ENCODE measurements at regions not wholly inside any gene's neighbourhood (a gene's known extent, or its start where the extent isn't known, plus 50 kb on each side); places are given as distances from the start of the nearest gene placed in this dataset.

DNA sequence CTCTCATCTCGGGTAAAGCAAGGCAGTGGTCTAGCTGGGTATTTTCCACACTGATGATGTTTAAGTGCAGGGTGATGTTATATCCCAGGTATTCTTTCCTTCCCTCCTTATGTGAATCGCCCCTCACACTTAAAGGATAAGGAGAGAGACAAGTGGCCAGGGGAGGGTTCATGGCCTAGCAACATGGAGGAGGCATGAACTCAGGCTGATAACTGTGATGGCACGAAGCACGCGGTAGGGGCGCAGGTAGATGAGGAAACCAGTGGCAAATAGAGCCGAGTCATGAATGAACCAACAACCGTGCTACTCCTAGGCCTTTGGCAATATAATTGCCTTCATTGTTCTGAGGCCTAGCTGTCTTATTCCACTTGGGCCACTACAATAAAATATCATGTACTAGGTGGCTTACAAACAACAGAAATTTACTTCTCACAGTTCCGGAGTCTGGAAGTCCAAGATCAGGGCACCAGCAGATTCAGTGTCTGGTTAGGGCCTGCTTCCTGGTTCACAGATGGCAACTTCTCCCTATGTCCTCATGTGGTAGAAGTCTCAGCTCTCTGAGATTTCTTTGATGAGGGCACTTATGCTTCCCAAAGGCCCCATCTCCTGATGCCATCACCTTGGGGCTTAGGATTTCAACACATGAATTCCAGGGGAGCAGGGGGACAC is 56.0 kb upstream of the PIK3CG start:
- no peak for DNase-seq (ENCODE audit: low read depth in 2 of 2)

DNA sequence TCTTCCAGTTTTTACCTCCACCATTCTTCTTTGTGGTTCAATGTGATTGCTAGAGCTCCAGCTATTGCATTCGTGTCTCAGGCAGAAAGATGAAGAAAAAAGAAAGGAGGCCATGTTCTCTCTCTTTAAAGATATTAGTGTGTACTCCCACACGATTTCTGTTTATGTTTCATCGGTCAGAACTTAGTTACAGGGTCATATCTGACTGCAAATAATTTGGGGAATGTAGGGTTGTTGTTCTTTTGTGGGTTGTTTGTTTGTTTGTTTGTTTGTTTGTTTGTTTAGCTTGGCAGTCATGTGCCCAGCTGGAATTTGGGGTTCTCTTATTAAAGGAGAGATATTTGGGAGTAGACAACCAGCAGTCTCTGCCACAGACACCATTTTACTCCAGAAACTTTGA is 53.6 kb upstream of the PIK3CG start:
- no peak for DNase-seq (ENCODE audit: low read depth in 2 of 2)

DNA sequence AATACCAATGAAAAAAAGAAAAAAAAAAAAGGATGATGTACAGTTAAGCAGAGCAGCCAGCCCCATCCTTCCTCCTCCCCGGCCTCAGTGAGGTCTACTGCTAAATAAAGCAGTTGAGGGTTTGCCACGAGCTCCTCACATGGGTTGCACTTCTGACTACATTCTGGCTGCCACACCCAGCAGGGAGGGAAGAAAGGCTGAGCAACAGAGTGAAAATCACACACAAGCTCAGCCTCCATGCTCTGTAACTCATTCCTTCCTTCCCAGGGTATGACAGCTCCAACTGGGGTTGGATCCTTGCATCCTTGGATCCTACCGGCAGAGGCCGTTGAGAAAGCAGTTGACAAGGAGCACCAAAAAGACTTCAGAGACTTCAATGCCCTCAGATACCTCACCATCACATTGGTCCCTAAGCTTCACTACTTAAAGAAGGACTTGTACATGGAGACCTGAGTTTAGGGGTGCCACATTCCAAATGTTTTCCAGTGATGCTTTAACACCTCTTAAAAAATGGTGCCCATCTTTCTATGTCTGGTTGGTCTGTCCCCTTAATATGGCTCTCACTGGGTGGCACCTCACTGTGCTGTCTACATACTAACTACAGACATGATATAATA is 52.9 kb upstream of the PIK3CG start:
- DNase-seq (ENCODE audit: low read depth in 2 of 2): no peak

DNA sequence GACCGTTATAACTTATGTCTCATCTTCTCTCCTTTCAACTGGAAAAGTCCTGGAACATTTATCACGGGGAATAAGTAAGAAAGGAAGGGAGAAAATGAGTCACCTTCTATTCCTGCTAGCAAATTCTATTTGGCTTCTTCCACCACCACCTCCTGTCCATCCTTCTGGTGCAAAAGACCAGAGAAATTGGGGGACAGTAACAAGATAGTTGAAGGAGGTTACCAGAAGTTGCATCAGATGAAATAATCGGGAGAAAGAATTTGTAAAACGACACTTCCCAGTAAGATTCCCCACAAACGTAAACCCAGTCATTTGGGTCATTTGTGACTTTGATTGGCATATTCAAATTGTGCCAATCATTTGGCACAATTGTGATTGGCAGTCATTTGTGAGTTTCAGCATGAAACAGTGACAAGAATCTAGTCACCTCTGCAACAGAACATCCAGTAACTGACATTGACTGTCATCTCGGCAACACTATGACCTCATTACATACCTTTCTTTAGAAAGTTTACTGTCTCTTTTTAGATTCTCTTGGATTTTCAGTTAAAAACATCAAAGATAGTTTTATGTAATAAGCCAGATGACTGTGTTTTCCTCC is 51.3 kb upstream of the PIK3CG start:
- DNase-seq (ENCODE audit: low read depth in 2 of 2): no peak

DNA sequence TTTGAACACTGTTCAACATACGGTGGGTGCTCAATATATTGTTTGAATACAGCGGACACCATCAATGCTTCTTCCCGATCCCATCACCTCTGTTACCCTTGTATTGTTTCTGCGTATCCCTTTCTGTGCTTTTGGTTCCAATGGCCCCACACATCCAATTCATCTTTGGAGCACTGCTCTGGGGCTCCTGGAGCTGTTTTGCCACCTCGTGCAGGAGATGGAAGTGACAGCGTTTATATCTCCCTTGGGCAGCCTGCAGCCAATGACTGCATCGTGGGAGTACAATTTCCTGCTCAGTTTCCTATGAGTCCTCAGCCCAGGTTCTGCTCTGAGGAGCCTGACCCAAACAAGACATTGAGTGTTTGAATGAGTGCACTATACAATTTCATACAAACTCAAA is 50.2 kb upstream of the PIK3CG start:
- no peak for DNase-seq (ENCODE audit: low read depth in 2 of 2)

Measured in stimulated activated CD8-positive, alpha-beta memory T cell treated with anti-CD3 and anti-CD28 coated beads, Interleukin-7, amount 100 ng/mL, for 1 hour (primary cell).